ENCODE measurements at regions not wholly inside any gene's neighbourhood (a gene's known extent, or its start where the extent isn't known, plus 50 kb on each side); places are given as distances from the start of the nearest gene placed in this dataset.

GRCh38 chr18:56436651-56437050 is 201.7 kb downstream of the TXNL1 start:
- TF ChIP-seq, protein P1, sequence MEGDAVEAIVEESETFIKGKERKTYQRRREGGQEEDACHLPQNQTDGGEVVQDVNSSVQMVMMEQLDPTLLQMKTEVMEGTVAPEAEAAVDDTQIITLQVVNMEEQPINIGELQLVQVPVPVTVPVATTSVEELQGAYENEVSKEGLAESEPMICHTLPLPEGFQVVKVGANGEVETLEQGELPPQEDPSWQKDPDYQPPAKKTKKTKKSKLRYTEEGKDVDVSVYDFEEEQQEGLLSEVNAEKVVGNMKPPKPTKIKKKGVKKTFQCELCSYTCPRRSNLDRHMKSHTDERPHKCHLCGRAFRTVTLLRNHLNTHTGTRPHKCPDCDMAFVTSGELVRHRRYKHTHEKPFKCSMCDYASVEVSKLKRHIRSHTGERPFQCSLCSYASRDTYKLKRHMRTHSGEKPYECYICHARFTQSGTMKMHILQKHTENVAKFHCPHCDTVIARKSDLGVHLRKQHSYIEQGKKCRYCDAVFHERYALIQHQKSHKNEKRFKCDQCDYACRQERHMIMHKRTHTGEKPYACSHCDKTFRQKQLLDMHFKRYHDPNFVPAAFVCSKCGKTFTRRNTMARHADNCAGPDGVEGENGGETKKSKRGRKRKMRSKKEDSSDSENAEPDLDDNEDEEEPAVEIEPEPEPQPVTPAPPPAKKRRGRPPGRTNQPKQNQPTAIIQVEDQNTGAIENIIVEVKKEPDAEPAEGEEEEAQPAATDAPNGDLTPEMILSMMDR (IDR thresholded peaks at IDR 0.05) = no peak

DNA sequence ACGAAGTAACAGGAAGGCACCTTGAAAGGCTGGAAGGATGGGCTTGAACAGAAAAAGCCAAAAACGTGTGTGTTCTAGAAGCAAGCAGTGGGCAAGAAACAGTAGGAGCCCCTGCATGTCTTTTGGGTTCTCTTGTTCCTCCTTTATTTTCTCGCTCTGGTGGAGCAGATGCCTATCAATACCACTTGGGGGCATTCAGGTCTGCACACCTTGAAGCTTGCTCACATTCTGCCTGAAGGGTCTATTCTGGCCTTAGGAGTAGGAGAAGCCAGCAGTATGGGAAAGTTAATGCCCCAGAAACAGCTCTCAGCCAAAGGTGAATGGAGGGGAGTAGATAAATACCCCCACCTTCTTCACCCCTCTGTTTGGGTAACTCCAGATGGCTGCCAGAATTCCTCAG is 204.5 kb downstream of the TXNL1 start:
- TF ChIP-seq, protein P1 (IDR thresholded peaks at IDR 0.05) = no peak

- TF ChIP-seq, protein P1 (IDR thresholded peaks at IDR 0.05) = no peak
These were observed 206.8 kb downstream of the TXNL1 start for GRCh38 chr18:56431551-56431950.

- TF ChIP-seq, protein P1 (IDR thresholded peaks at IDR 0.05) = no peak
These were observed 214.8 kb downstream of the TXNL1 start for GRCh38 chr18:56423626-56424025.

- TF ChIP-seq, protein P1 (IDR thresholded peaks at IDR 0.05) = no peak
These were observed 216.7 kb downstream of the TXNL1 start for GRCh38 chr18:56421647-56422046.

- TF ChIP-seq, protein P1 (IDR thresholded peaks at IDR 0.05) = no peak
These were observed 224.0 kb downstream of the TXNL1 start for GRCh38 chr18:56414357-56414756.

DNA sequence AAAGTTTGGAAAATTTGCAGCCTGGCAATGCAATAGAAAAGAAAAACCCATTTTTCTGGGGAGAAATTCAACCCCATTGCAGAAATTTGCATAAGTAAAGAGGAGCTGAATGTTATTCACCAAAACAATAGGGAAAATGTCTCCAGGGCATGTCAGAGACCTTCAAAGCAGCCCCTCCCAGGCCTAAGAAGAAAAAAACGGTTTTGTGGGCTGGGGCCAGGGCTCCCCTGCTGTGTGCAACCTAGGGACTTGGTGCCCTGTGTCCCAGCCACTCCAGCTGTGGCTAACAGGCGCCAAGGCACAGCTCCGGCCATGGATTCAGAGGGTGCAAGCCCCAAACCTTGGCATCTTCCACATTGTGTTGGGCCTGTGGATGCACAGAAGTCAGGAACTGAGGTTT is 224.5 kb downstream of the TXNL1 start:
- TF ChIP-seq, protein P1 (IDR thresholded peaks at IDR 0.05) = no peak

DNA sequence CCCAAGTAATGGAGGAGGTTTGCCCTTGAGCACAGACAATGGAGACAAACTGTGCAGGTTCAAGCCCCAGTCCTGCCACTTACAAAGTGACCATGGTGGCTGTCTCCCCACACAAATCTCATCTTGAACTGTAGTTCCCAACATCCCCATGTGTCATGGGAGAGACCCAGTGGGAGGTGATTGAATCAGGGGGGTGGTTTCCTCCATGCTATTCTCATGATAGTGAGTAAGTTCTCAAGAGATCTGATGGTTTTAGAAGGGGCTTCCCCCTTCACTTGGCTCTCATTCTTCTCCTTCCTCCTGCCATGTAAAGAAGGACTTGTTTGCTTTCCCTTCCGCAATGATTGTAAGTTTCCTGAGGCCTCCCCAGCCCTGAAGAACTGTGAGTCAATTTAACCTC is 225.4 kb downstream of the TXNL1 start:
- TF ChIP-seq, protein P1 (IDR thresholded peaks at IDR 0.05) = no peak
